GM18951 (cell line): ENCODE measurements at regions not wholly inside any gene's neighbourhood (a gene's known extent, or its start where the extent isn't known, plus 50 kb on each side); places are given as distances from the start of the nearest gene placed in this dataset.
"Not testable (repeated sequence)": the region's sequence is repeated elsewhere in the genome, so short reads cannot be mapped to it uniquely, and the experiment has no call there.

Experiments
- POLR2A ChIP-seq: IDR thresholded peaks from 4 replicates; pipeline ENCODE4 v1.6.1; 2011; ENCODE audit warnings: mild to moderate bottlenecking; ENCODE audit not compliant: insufficient read length, insufficient read depth; ENCODE audit errors: extremely low read depth
- in situ Hi-C: fragments of 300-500 bp; cut with MboI; formaldehyde crosslinking; loops from one replicate; pipeline ENCODE4 v1.12.0; 2022; ENCODE audit warnings: low sequenced_read_pairs, mixed read lengths, inconsistent platforms; ENCODE audit not compliant: unreplicated experiment

DNA sequence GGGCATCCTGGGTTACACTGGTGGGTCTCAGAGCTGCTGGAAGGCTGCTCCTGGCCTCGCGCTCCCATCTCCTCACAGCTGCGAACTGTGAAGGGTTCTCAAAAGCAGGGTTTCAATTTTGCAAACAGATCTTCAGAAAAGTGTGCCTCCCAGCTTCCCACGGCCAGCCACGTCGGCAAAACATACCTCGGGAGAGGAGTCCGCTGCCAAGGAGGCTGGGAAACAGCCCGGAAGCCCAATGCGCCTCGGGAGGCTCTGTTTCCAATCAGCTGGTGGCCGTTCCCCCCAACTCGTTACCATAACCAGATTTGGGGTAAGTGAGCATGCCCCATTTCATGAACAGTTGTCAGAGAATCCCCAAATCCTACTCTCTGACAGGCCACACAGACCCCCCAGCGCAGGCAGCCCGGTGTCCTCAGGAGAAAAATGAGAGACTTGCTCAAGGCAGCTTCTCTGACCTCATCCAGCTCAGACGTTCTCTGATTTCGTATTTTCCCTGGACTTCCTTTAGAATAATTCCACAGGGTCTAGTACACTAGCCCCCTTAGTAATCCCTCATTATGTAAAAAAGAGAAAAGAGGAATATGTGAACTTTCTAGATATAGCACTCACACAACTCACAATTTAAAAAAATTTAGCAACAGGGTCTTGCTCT, 98.4 kb downstream of the SNX5 start:
- TF ChIP-seq POLR2A: no peak
- in situ Hi-C loops: no loop called here

DNA sequence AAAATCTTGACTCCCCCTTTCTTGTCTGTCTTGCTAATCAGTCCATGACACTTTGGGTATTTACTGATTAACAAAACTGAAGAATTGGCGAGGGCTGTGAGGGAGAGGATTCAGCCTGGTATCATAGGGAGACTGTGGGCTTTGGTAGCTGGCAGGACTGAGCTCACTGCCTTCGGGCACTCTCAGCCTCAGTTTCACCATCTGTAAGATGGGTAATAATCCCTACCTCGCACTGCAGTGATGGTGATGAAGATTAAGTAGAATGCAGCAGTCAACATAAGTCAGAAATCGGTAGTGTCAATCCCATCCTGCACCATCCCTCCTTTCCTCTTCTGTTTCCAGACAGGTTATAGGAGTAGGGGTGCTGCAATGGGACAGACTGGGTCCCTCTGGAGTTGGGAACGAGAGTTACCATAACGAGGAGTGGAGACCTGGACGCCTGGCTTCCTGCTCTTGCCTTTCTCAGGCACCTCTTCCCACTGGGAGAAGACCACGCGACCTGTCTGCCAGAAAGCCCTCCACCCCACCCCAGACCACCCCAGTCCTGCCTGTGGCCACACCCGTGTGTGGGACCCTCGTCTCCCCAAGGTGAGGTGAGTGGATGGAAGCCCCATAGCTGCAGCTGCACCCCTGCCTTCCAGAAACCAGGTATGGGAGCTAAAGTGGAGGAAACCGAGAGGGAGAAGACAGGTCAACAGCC, 99.1 kb downstream of the SNX5 start:
- TF ChIP-seq POLR2A: no peak
- in situ Hi-C loops: no loop called here

DNA sequence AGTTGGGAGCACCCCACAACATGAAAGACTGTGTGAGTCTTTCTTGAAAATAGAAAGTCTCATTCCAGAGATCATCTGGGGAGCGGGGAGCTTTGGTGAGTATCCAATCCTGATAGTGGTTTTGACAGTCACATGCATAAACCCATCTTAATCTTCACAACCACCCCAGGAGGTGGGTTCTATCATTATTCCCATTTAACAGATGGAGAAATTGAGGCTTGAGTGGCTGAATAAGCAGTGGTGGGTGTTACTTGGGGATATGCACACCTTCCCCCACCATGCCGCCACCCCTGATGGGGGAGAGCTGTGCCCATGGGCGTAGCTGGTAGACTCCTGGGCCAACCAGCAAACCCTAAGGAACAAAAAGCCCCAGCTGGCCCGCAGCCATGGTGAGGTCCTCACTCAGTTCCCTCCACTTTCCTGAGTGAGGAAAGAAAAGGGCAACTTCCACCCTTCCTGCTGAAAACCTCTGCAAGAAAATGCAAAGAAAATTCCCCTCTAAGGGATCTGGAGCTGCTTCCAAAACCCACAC, 99.8 kb downstream of the SNX5 start:
- in situ Hi-C loops: no loop called here
- no peak for TF ChIP-seq POLR2A

DNA sequence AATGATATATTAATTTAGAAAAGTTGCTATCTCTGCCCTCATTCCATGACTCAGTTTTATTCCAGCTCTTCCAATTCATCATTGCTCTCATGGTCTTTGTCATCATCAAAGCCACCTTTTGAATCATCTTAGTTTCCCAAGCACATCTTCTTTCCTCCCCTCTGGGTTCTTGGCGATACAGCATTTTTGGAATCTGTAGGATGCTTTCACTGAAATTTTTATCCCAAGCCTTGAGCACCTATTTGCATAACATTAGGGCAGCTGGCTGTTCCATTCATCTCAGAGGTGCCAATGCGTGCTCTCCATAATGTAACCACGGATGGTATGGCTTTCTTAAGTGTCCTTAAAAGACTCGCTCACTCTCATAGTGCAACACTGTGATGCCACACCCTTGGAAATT, 100.4 kb downstream of the SNX5 start:
- no peak for TF ChIP-seq POLR2A
- in situ Hi-C loops: no loop called here

DNA sequence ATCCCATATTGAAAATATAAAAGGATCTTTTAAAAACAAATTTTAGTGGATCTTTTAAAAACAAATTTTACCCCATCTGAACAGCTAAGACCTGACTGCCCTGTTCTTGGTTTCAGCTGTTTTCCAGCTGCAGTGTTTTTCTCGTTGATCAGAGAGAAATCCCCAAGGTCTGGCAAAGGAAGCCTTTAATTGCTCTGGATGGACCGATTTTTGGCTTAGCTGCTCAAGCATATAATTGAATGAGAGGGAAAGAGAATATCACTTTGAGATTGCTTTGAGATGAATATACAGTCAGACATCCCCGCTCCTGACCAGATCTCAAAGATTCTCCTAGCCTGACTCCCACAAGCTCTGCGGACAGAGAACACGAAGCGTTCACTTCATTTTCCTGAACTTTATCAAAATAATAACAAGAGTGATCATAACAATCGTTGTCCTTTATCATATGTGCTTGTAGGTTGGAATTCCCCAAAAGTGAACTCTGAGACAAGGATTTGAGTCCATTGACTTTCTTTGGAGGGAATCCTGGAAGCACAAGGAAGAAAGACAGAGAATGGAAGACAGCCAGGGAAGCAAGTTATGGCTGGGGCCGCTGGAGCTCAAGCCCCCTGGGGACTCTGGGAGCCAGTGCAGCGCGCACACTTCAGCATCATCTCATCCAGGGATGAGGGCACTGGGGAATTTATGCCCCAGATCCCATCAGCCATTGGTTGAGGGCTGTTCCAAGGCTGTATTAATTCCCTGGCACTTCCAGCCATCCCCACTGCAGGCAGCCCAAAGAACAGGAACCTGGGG, 101.3 kb downstream of the SNX5 start:
- in situ Hi-C loops: no loop called here

DNA sequence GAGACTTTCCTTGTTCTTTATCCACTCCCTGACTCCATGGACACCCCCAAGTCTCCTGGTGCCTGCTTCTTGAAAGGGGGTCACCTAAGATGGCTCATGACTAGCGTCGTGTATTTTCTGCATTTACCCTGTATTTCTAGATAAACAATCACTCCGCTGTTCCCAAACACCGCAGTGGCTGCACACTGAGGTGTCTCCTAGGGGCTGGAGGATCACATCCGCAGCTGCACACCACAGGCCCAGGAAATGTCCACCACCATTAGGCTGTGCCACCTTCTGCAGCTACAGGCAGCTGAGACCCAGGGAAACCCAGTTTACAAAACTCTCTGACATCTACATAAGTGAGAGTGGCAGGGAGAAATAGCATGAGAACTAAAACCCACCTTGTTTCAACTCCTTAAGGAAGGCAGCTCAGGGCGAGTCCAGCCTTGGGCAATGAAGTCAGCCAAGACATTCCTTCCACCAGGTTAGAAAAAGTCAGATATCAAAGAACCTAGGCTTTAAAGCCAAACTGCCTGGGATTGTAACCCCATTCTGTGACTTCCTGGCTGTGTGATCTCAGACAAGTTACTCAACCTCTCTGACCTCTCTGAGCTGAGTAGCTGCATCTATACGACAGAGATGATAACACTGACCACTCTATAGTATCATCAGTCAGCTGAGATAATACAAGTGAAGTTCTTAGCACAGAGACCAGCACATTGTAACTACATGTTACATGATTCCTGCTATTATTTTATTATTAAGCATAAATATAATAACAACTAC, 102.2 kb downstream of the SNX5 start:
- in situ Hi-C loops: no loop called here
- TF ChIP-seq POLR2A: no peak

More for the DNA sequence above, 101.3 kb downstream of the SNX5 start:
- TF ChIP-seq POLR2A: no peak

DNA sequence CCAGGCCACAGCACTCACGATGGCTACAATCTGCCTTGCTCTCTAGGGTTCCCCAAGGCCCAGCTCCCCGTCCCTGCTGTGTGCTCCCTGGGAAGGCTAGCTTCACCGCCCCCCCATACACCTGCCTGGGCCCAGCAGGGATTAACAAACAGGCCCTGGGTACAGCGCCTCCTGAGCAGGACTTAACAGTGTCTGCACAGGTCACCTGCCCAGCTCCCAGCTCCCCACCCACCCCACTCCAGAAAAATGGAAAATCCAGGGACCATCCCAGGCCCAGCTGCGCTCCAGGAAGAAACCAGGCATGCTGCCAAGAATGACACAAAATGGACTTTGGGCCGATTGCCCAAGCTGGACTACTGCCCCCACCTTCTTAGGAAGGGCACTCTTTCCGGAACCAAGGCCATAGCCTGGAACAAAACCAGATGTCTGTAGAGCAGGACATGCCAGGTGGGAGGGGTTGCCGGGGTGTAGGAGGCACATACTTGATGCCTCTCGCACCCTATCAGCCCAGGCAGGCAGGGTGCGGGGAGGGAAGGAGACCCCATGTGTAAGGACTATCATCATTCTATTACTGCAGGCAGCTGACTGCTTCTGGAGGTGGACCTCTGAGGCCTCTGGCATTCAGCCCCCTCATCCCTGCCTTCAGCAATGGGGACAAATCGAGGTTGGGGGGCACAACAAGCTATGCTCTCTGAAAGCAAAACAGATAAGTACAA, 104.9 kb downstream of the SNX5 start:
- in situ Hi-C loops: no loop called here
- no peak for TF ChIP-seq POLR2A

DNA sequence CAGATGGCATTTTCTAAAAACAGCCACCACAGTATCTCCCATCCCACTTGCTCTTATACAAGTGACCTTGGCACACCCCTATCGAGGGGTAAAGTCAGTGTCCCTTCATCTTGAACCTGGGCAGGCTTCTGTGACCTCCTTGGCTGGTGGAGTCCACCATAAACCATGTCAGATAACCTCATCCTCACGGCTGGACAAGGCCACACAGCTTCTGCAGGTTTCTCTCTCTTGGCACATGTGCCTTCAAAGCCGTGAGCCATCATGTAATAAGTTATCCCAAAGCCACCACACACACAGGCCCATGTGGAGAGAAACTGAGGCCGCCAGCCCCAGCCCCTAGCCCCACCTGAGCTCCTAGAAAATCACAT, 105.4 kb downstream of the SNX5 start:
- TF ChIP-seq POLR2A: no peak
- in situ Hi-C loops: no loop called here

DNA sequence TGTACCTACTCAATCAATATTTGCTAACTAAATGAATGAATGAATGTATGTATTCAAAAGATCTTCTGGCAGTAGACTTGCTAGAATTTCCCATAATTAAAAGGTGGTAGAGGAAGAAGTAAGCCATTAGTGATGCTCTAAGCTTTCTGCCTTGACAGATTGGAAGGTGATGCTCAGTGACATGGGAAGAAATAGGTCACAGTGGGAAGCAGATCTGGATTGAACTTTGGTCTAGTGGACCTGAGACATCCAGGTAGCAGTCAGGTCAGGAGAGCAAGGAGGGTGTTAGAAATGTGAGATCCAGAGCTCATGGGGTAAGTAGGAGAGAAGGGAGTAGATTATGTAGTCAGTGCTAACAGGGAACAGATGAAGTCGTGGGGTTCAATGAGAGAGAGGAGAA, 106.4 kb downstream of the SNX5 start:
- in situ Hi-C loops: no loop called here
- no peak for TF ChIP-seq POLR2A

DNA sequence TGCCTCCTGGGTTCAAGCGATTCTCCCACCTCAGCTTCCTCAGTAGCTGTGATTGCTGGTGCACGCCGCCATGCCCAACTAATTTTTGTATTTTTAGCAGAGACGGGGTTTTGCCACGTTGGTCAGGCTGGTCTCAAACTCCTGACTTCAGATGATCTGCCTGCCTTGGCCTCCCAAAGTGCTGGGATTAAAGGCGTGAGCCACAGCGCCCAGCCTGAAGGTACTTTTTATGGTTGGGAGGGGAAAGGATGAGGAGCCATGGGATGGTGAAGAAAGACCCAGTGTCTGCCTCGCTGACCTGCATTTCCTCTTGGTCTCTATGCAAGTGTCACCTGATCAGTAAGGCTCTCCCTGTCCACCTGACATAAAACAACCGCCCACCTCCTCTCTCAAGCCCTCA, 107.0 kb downstream of the SNX5 start:
- in situ Hi-C loops: not testable (repeated sequence)

DNA sequence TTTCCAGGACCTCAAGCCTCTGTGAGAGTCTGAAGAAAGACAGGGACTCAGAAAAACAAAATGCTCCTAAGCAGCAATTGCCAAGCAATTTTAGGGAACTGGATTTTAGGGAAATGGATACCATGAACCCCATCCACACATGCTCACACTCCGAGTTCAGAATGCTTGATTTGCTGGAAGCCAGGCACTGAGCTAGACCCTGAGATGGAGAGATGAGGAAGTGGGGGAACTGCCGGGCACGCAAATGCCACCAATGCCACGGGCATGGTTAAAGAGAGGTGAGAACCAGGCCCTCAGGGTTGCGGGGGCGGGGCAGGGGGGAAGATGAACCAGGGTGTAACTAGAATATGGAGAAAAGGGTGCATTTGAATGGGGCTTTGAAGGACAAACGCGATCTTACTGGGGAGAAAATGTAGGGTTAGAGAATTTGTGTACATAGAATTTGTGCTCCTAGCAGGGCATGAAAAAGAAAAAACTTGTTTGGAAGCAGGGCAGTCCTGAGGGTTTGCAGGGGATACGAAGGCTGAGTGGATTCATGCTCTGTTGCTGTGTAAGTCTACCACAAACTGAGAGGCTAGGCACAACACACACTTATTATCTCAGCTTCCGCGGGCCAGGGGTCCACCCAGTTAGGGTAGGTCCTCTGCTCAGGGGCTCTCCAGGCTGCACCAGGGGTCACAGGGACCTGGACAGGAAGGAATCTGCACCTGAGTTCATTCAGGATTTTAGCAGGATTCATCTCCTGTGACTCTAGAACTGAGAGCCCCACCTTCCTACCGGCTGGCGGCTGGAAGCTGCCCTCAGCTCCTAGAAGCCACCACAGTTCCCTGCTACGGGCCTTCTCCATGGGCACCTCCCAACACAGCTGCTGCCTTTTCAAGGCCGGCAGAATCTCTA, 108.0 kb downstream of the SNX5 start:
- in situ Hi-C loops: no loop called here
- TF ChIP-seq POLR2A: no peak
